ENCODE measurements at regions not wholly inside any gene's neighbourhood (a gene's known extent, or its start where the extent isn't known, plus 50 kb on each side); places are given as distances from the start of the nearest gene placed in this dataset.
"Not testable (repeated sequence)": the region's sequence is repeated elsewhere in the genome, so short reads cannot be mapped to it uniquely, and the experiment has no call there.

DNA sequence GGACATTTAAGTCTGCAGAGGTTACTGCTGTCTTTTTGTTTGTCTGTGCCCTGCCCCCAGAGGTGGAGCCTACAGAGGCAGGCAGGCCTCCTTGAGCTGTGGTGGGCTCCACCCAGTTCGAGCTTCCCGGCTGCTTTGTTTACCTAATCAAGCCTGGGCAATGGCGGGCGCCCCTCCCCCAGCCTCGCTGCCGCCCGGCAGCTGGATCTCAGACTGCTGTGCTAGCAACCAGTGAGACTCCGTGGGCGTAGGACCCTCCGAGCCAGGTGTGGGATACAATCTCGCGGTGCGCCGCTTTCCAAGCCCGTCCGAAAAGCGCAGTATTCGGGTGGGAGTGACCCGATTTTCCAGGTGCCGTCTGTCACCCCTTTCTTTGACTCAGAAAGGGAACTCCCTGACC lies 198.4 kb upstream of the FERMT1 start:
- TF ChIP-seq, protein P1, sequence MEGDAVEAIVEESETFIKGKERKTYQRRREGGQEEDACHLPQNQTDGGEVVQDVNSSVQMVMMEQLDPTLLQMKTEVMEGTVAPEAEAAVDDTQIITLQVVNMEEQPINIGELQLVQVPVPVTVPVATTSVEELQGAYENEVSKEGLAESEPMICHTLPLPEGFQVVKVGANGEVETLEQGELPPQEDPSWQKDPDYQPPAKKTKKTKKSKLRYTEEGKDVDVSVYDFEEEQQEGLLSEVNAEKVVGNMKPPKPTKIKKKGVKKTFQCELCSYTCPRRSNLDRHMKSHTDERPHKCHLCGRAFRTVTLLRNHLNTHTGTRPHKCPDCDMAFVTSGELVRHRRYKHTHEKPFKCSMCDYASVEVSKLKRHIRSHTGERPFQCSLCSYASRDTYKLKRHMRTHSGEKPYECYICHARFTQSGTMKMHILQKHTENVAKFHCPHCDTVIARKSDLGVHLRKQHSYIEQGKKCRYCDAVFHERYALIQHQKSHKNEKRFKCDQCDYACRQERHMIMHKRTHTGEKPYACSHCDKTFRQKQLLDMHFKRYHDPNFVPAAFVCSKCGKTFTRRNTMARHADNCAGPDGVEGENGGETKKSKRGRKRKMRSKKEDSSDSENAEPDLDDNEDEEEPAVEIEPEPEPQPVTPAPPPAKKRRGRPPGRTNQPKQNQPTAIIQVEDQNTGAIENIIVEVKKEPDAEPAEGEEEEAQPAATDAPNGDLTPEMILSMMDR (IDR thresholded peaks at IDR 0.05) = not testable (repeated sequence)
- TF ChIP-seq POLR2A, POLR2AphosphoS5 (IDR thresholded peaks at IDR 0.05): not testable (repeated sequence)

All from suprapubic skin (tissue), 4 donors.